Fibroblast of mammary gland (primary cell): ENCODE measurements at regions not wholly inside any gene's neighbourhood (a gene's known extent, or its start where the extent isn't known, plus 50 kb on each side); places are given as distances from the start of the nearest gene placed in this dataset.

ENCODE experiments used
- DNase-seq: peaks from one replicate; pipeline ENCODE4 v3.0.0-alpha.2; 2010; ENCODE audit warnings: low read depth
- H3K4me3 ChIP-seq: 2 replicates; pipeline ENCODE4 v1.5.1; 2011; ENCODE audit warnings: low read depth, mild to moderate bottlenecking, low read length, moderate library complexity; ENCODE audit not compliant: control insufficient read depth
- TF ChIP-seq, protein P1 (sequence below): conservative IDR thresholded peaks from 2 replicates; pipeline ENCODE4 v1.5.1; 2011; ENCODE audit warnings: low read depth, low read length, inconsistent platforms; ENCODE audit not compliant: control insufficient read depth, insufficient read depth

DNA sequence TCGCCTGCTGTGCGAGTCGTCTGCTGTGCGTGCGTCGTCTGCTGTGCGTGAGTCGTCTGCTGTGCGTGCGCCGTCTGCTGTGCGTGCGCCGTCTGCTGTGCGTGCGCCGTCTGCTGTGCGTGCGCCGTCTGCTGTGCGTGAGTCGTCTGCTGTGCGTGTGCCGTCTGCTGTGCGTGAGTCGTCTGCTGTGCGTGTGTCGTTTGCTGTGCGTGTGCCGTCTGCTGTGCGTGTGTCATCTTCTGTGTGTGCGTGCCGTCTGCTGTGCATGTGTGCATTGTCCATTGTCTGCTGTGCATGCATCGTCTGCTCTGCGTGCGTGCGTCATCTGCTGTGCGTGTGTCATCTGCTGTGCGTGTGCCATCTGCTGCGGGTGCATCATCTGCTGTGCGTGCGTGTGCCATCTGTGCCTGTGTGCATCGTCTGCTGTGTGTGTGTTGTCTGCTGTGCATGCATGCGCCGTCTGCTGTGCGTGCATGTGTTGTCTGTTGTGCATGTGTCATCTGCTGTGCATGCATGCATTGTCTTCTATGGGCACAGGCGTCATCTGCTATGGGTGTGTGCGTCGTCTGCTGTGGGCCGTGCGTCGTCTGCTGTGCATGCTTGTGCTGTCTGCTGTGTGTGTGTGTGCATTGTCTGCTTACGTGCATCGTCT lies 68.6 kb upstream of the IRX4 start:
- no peak for DNase-seq
- TF ChIP-seq, protein P1, sequence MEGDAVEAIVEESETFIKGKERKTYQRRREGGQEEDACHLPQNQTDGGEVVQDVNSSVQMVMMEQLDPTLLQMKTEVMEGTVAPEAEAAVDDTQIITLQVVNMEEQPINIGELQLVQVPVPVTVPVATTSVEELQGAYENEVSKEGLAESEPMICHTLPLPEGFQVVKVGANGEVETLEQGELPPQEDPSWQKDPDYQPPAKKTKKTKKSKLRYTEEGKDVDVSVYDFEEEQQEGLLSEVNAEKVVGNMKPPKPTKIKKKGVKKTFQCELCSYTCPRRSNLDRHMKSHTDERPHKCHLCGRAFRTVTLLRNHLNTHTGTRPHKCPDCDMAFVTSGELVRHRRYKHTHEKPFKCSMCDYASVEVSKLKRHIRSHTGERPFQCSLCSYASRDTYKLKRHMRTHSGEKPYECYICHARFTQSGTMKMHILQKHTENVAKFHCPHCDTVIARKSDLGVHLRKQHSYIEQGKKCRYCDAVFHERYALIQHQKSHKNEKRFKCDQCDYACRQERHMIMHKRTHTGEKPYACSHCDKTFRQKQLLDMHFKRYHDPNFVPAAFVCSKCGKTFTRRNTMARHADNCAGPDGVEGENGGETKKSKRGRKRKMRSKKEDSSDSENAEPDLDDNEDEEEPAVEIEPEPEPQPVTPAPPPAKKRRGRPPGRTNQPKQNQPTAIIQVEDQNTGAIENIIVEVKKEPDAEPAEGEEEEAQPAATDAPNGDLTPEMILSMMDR: no peak
- H3K4me3 ChIP-seq: no peak overlapping the region

GRCh38 chr5:1950708-1951103 lies 68.0 kb upstream of the IRX4 start:
- DNase-seq: peak; percentile 37
- no peak overlapping the region for H3K4me3 ChIP-seq
- TF ChIP-seq, protein P1: no peak

DNA sequence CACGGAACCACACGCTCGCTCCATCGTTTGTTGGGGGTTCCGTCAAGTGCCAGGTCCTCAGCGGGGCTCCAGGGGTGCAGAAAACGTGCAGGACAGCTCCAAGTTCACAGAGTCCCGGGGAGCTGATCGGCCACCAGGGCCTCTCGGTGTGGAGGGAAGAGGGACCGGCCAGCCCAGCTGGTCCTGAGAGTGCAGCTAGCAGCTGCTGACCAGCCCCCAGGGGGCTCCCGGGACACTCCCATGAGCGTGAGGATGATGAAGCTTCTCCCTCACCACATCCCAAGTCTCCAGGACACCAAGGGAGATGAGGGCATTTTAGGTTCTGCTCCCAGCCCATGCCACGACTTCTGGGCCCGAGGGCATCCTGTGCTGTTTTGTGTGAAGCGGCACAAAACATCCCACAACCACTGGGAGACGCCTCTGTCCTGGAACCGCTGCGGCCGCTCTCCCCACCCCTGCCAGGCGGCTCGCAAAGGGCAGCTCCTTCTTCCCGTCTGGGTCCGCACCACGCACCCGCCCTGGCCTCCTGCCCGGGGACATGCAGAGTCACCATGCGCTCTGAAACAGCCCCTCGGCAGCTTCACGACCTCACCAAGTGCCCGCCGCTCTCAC lies 67.5 kb upstream of the IRX4 start:
- TF ChIP-seq, protein P1: no peak
- DNase-seq: no peak

GRCh38 chr5:1949253-1949652 lies 66.5 kb upstream of the IRX4 start:
- H3K4me3 ChIP-seq: no peak overlapping the region
- TF ChIP-seq, protein P1: no peak

More for the DNA sequence above, 67.5 kb upstream of the IRX4 start:
- no peak overlapping the region for H3K4me3 ChIP-seq

DNA sequence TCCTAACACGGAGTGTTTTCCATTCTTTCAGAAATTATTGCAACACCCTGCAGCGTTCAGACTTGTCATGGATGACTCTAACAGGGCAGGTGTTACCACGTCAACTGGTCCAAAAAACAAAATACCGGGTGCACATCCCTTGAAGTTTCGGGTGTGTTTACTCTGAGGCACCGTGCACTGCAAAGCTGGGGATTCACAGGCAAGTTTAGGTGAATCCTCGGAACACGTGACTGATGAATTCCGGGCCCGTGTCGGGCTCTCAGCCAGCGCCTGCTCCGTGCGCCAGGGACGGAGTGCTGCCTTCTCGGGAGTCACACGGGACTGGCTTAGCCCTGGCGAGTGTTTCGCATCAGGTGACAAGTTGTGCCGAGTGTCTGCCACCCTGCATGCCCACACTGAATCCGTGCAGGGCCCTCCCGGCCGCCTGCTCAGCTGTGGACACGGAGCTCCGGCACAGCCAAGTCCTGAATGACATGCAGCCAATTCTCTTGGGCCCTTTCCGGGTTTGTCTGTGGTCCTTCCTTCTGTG lies 66.0 kb upstream of the IRX4 start:
- no peak overlapping the region for H3K4me3 ChIP-seq
- DNase-seq: no peak
- TF ChIP-seq, protein P1: no peak

More at GRCh38 chr5:1949253-1949652, 66.5 kb upstream of the IRX4 start:
- DNase-seq: no peak

GRCh38 chr5:1948111-1948510 lies 65.4 kb upstream of the IRX4 start:
- no peak for DNase-seq
- no peak overlapping the region for H3K4me3 ChIP-seq
- TF ChIP-seq, protein P1: no peak

- DNase-seq: no peak
- H3K4me3 ChIP-seq: no peak overlapping the region
- TF ChIP-seq, protein P1: no peak
Measured at GRCh38 chr5:1946776-1947175, 64.1 kb upstream of the IRX4 start.
